ENCODE measurements at regions not wholly inside any gene's neighbourhood (a gene's known extent, or its start where the extent isn't known, plus 50 kb on each side); places are given as distances from the start of the nearest gene placed in this dataset.
"Not testable (repeated sequence)": the region's sequence is repeated elsewhere in the genome, so short reads cannot be mapped to it uniquely, and the experiment has no call there.

GRCh38 chr1:230567221-230567575 is 75.1 kb upstream of the COG2 start:
- Histone ChIP-seq H3K9me3 (ENCODE audit: insufficient read depth, low read length) (no peaks in the 10 kb centered on the region), H3K27ac (ENCODE audit: low read length) (no peak overlapping the region), H3K36me3 (replicated peaks; ENCODE audit: low read depth, low read length) (no peaks in the 10 kb centered on the region), H3K4me3 (ENCODE audit: low read length) (no peak overlapping the region), H2AFZ (ENCODE audit: low read depth, low read length) (no peak overlapping the region), H4K20me1 (ENCODE audit: insufficient read depth, low read length) (no peaks in the 10 kb centered on the region), H3K79me2 (ENCODE audit: low read length) (no peaks in the 10 kb centered on the region), H3K9ac (ENCODE audit: low read length) (no peak overlapping the region), H3K27me3 (ENCODE audit: low read depth, low read length) (peaks cover 27% of the 10 kb centered on the region), H3K4me1 (ENCODE audit: low read length) (peaks cover 15% of the 10 kb centered on the region), H3K4me2 (ENCODE audit: low read length) (no peak overlapping the region)
- TF ChIP-seq EZH2phosphoT487 (IDR thresholded peaks at IDR 0.05; ENCODE audit: low read depth), result no peak
- no peak for TF ChIP-seq CTCF (IDR thresholded peaks at IDR 0.05; ENCODE audit: low read depth, low read length)

GRCh38 chr1:230566532-230567220 is 75.6 kb upstream of the COG2 start:
- not testable (repeated sequence) for H3K9ac ChIP-seq (ENCODE audit: low read length); H3K79me2 ChIP-seq (ENCODE audit: low read length); H3K9me3 ChIP-seq (ENCODE audit: insufficient read depth, low read length); H3K4me3 ChIP-seq (ENCODE audit: low read length); H3K36me3 ChIP-seq (replicated peaks; ENCODE audit: low read depth, low read length); H2AFZ ChIP-seq (ENCODE audit: low read depth, low read length); H3K4me2 ChIP-seq (ENCODE audit: low read length); H4K20me1 ChIP-seq (ENCODE audit: insufficient read depth, low read length); H3K27ac ChIP-seq (ENCODE audit: low read length)
- Histone ChIP-seq H3K4me1 (ENCODE audit: low read length) (peaks cover 15% of the 10 kb centered on the region), H3K27me3 (ENCODE audit: low read depth, low read length) (peaks cover 27% of the 10 kb centered on the region)

GRCh38 chr1:230565141-230565540 is 77.1 kb upstream of the COG2 start:
- Histone ChIP-seq H3K4me3 (ENCODE audit: low read length) (no peak overlapping the region), H3K27ac (ENCODE audit: low read length) (no peak overlapping the region), H3K9me3 (ENCODE audit: insufficient read depth, low read length) (no peaks in the 10 kb centered on the region), H4K20me1 (ENCODE audit: insufficient read depth, low read length) (no peaks in the 10 kb centered on the region), H3K36me3 (replicated peaks; ENCODE audit: low read depth, low read length) (no peaks in the 10 kb centered on the region), H3K4me1 (ENCODE audit: low read length) (peaks cover 15% of the 10 kb centered on the region), H3K27me3 (ENCODE audit: low read depth, low read length) (peaks cover 21% of the 10 kb centered on the region), H3K9ac (ENCODE audit: low read length) (no peak overlapping the region), H3K4me2 (ENCODE audit: low read length) (no peak overlapping the region), H2AFZ (ENCODE audit: low read depth, low read length) (no peak overlapping the region), H3K79me2 (ENCODE audit: low read length) (no peaks in the 10 kb centered on the region)
- TF ChIP-seq EZH2phosphoT487 (IDR thresholded peaks at IDR 0.05; ENCODE audit: low read depth) (no peak), CTCF (IDR thresholded peaks at IDR 0.05; ENCODE audit: low read depth, low read length) (no peak)

GRCh38 chr1:230563591-230563990 is 78.7 kb upstream of the COG2 start:
- no peaks in the 10 kb centered on the region for H3K9me3 ChIP-seq (ENCODE audit: insufficient read depth, low read length)
- H3K36me3 ChIP-seq (replicated peaks; ENCODE audit: low read depth, low read length), result no peaks in the 10 kb centered on the region
- no peak overlapping the region for H3K27ac ChIP-seq (ENCODE audit: low read length)
- no peak overlapping the region for H2AFZ ChIP-seq (ENCODE audit: low read depth, low read length)
- peaks cover 14% of the 10 kb centered on the region for H3K4me1 ChIP-seq (ENCODE audit: low read length)
- H3K4me3 ChIP-seq (ENCODE audit: low read length), result no peak overlapping the region
- H3K4me2 ChIP-seq (ENCODE audit: low read length), result no peak overlapping the region
- no peak for TF ChIP-seq EZH2phosphoT487 (IDR thresholded peaks at IDR 0.05; ENCODE audit: low read depth)
- TF ChIP-seq CTCF (IDR thresholded peaks at IDR 0.05; ENCODE audit: low read depth, low read length), result no peak
- H4K20me1 ChIP-seq (ENCODE audit: insufficient read depth, low read length), result no peaks in the 10 kb centered on the region
- H3K27me3 ChIP-seq (ENCODE audit: low read depth, low read length), result peaks cover 17% of the 10 kb centered on the region
- no peak overlapping the region for H3K9ac ChIP-seq (ENCODE audit: low read length)
- no peaks in the 10 kb centered on the region for H3K79me2 ChIP-seq (ENCODE audit: low read length)

All from OCI-LY3 (cell line).